WTC11 (cell line): ENCODE measurements at regions not wholly inside any gene's neighbourhood (a gene's known extent, or its start where the extent isn't known, plus 50 kb on each side); places are given as distances from the start of the nearest gene placed in this dataset.

ENCODE experiments used
- AFF4 ChIP-seq: sonication (generic); formaldehyde crosslinking; IDR thresholded peaks from 2 replicates; pipeline ENCODE4 v1.8.1; 2023; ENCODE audit warnings: mild to moderate bottlenecking, missing genetic modification reagents, borderline replicate concordance
- CBFB ChIP-seq: sonication (generic); formaldehyde crosslinking; IDR thresholded peaks from 2 replicates; pipeline ENCODE4 v1.8.1; 2022; ENCODE audit warnings: mild to moderate bottlenecking, low read depth, missing genetic modification reagents
- KAT7 ChIP-seq: sonication (generic); formaldehyde crosslinking; IDR thresholded peaks from 2 replicates; pipeline ENCODE4 v1.8.1; 2023; ENCODE audit warnings: missing genetic modification reagents, mild to moderate bottlenecking, borderline replicate concordance
- MAX ChIP-seq: sonication (generic); formaldehyde crosslinking; IDR thresholded peaks from 2 replicates; pipeline ENCODE4 v1.8.0; 2022; ENCODE audit warnings: mild to moderate bottlenecking, missing genetic modification reagents
- MXD4 ChIP-seq: fragments of 250-450 bp; sonication (Bioruptor Pico); IDR thresholded peaks from 2 replicates; pipeline ENCODE4 v1.8.0; 2021; ENCODE audit warnings: mild to moderate bottlenecking, moderate library complexity, borderline replicate concordance
- RELA ChIP-seq: sonication (generic); formaldehyde crosslinking; IDR thresholded peaks from 2 replicates; pipeline ENCODE4 v1.8.1; 2022; ENCODE audit warnings: missing genetic modification reagents, mild to moderate bottlenecking, borderline replicate concordance
- TP53 ChIP-seq: sonication (generic); formaldehyde crosslinking; IDR thresholded peaks from 2 replicates; pipeline ENCODE4 v1.8.1; 2023; ENCODE audit warnings: mild to moderate bottlenecking, missing genetic modification reagents
- TF ChIP-seq, protein P1 (sequence below): fragments of 200-600 bp; IDR thresholded peaks from 2 replicates; pipeline ENCODE4 v1.8.0; 2022; ENCODE audit warnings: antibody characterized with exemption
- TF ChIP-seq, protein P2 (sequence below): sonication (generic); formaldehyde crosslinking; IDR thresholded peaks from 2 replicates; pipeline ENCODE4 v1.8.0; 2022; ENCODE audit warnings: mild to moderate bottlenecking, missing genetic modification reagents
- TF ChIP-seq, protein P3 (sequence below): sonication (generic); formaldehyde crosslinking; conservative IDR thresholded peaks from 2 replicates; pipeline ENCODE4 v1.8.1; 2022; ENCODE audit warnings: mild to moderate bottlenecking, missing genetic modification reagents
- TF ChIP-seq, protein P4 (sequence below): sonication (generic); formaldehyde crosslinking; IDR thresholded peaks from 2 replicates; pipeline ENCODE4 v1.8.1; 2023; ENCODE audit warnings: mild to moderate bottlenecking, missing genetic modification reagents, moderate library complexity
- TF ChIP-seq, protein P5 (sequence below): sonication (generic); formaldehyde crosslinking; IDR thresholded peaks from 2 replicates; pipeline ENCODE4 v1.8.0; 2023; ENCODE audit warnings: missing genetic modification reagents

DNA sequence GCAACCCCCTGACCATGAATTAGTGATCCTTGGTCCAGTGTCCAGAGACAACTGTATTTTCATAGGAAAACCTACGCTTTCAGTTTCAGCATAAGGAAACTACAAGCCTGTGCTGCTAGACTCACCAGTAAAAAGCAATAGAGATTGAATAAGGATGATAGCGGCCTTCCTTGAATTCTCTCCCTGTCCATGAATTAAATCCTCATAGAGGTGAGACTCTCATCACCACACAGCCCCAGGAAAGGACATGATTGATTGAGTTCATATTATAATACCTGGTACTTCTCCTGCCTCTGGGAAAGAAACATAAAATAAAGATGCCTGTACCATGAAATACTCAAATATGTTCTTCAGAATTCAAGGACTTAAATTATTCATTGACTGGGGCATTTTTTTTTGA, 146.3 kb upstream of the SPOPL start:
- TF ChIP-seq, protein P1, sequence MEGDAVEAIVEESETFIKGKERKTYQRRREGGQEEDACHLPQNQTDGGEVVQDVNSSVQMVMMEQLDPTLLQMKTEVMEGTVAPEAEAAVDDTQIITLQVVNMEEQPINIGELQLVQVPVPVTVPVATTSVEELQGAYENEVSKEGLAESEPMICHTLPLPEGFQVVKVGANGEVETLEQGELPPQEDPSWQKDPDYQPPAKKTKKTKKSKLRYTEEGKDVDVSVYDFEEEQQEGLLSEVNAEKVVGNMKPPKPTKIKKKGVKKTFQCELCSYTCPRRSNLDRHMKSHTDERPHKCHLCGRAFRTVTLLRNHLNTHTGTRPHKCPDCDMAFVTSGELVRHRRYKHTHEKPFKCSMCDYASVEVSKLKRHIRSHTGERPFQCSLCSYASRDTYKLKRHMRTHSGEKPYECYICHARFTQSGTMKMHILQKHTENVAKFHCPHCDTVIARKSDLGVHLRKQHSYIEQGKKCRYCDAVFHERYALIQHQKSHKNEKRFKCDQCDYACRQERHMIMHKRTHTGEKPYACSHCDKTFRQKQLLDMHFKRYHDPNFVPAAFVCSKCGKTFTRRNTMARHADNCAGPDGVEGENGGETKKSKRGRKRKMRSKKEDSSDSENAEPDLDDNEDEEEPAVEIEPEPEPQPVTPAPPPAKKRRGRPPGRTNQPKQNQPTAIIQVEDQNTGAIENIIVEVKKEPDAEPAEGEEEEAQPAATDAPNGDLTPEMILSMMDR: no peak
- TF ChIP-seq, protein P2, sequence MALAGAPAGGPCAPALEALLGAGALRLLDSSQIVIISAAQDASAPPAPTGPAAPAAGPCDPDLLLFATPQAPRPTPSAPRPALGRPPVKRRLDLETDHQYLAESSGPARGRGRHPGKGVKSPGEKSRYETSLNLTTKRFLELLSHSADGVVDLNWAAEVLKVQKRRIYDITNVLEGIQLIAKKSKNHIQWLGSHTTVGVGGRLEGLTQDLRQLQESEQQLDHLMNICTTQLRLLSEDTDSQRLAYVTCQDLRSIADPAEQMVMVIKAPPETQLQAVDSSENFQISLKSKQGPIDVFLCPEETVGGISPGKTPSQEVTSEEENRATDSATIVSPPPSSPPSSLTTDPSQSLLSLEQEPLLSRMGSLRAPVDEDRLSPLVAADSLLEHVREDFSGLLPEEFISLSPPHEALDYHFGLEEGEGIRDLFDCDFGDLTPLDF (CRISPR knock-in tag): no peak
- TF ChIP-seq MAX (CRISPR knock-in tag): no peak
- no peak for TF ChIP-seq MXD4 (CRISPR knock-in tag)
- TF ChIP-seq, protein P3, sequence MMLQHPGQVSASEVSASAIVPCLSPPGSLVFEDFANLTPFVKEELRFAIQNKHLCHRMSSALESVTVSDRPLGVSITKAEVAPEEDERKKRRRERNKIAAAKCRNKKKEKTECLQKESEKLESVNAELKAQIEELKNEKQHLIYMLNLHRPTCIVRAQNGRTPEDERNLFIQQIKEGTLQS: no peak
- TF ChIP-seq, protein P4, sequence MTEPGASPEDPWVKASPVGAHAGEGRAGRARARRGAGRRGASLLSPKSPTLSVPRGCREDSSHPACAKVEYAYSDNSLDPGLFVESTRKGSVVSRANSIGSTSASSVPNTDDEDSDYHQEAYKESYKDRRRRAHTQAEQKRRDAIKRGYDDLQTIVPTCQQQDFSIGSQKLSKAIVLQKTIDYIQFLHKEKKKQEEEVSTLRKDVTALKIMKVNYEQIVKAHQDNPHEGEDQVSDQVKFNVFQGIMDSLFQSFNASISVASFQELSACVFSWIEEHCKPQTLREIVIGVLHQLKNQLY (CRISPR knock-in tag): no peak
- no peak for TF ChIP-seq KAT7
- TF ChIP-seq AFF4 (CRISPR knock-in tag): no peak
- TF ChIP-seq TP53: no peak
- TF ChIP-seq RELA (CRISPR knock-in tag): no peak
- TF ChIP-seq, protein P5, sequence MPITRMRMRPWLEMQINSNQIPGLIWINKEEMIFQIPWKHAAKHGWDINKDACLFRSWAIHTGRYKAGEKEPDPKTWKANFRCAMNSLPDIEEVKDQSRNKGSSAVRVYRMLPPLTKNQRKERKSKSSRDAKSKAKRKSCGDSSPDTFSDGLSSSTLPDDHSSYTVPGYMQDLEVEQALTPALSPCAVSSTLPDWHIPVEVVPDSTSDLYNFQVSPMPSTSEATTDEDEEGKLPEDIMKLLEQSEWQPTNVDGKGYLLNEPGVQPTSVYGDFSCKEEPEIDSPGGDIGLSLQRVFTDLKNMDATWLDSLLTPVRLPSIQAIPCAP (CRISPR knock-in tag): no peak
- no peak for TF ChIP-seq CBFB (CRISPR knock-in tag)
